Esophagus squamous epithelium (tissue), 5 donors: ENCODE measurements at regions not wholly inside any gene's neighbourhood (a gene's known extent, or its start where the extent isn't known, plus 50 kb on each side); places are given as distances from the start of the nearest gene placed in this dataset.

Source experiments
- DNase-seq: peaks from one replicate; lab custom pipeline; 2025; lab: John Stamatoyannopoulos, UW
- H3K27ac ChIP-seq, 4 donors: fragments of 200-600 bp; sonication (generic); one replicate each; pipeline ENCODE4 v1.5.1; 2016 to 2019; ENCODE audit warnings: mild to moderate bottlenecking in 1 of 4
- H3K27me3 ChIP-seq, 4 donors: fragments of 200-600 bp; sonication (generic); 1 replicate in 3 of 4; 2 replicates in 1 of 4; pipeline versions ENCODE4 v1.5.1 to v1.6.0; 2017 to 2021; ENCODE audit warnings: antibody characterized with exemption in 1 of 4
- H3K36me3 ChIP-seq, 3 donors: fragments of 200-600 bp; sonication (generic); one replicate each; pipeline ENCODE4 v1.5.1; 2016 to 2019
- H3K4me1 ChIP-seq, 3 donors: fragments of 200-600 bp; sonication (generic); one replicate each; pipeline ENCODE4 v1.5.1; 2017 to 2019
- H3K4me3 ChIP-seq, 4 donors: fragments of 200-600 bp; sonication (generic); 1 replicate in 3 of 4; 2 replicates in 1 of 4; pipeline ENCODE4 v1.5.1; 2016 to 2019; ENCODE audit warnings: mild to moderate bottlenecking in 2 of 4, moderate library complexity in 1 of 4
- H3K9me3 ChIP-seq, 3 donors: fragments of 200-600 bp; sonication (generic); one replicate each; pipeline ENCODE4 v1.5.1; 2016 to 2019
- CTCF ChIP-seq, 6 experiments: fragments of 450-650 bp in 4 of 6; fragments of 200-600 bp in 2 of 6; sonication (generic) in 2 of 6; IDR thresholded peaks; one replicate each; pipeline ENCODE4 v1.5.1; 2016 to 2019; ENCODE audit warnings: antibody characterized with exemption in 6 of 6, mild to moderate bottlenecking in 4 of 6, moderate library complexity in 4 of 6
- POLR2A ChIP-seq, 4 donors: fragments of 450-650 bp; IDR thresholded peaks; one replicate each; pipeline ENCODE4 v1.6.1; 2017; ENCODE audit warnings: antibody characterized with exemption in 4 of 4, mild to moderate bottlenecking in 4 of 4, moderate library complexity in 3 of 4
- WGBS, 2 donors: methylation state at CpG; one replicate each; pipeline ENCODE4 v1.1.5; 2018; 5-methylcytosine and 5-hydroxymethylcytosine counted together
- intact Hi-C: fragments of 100-400 bp; cut with DNase I; formaldehyde crosslinking; loops from one replicate; pipeline ENCODE4 v1.15.0; 2022
- donor health status: DM: yes; HTN: yes; CAD: no.

GRCh38 chr18:75879196-75879595, 451.7 kb upstream of the SMIM21 start:
- no peak for DNase-seq
- H3K36me3 ChIP-seq, result no peaks in the 10 kb centered on the region
- H3K4me3 ChIP-seq, result no peak overlapping the region
- H3K9me3 ChIP-seq, result peaks cover 0 to 5% (median 0%) of the 10 kb centered on the region in 3 donors
- H3K27me3 ChIP-seq, result no peaks in the 10 kb centered on the region
- WGBS, 2 donors, result 37 to 71% methylated on average over 3 of the region's 3 CpGs
- peaks cover 0 to 20% (median 8%) of the 10 kb centered on the region in 3 donors for H3K4me1 ChIP-seq
- intact Hi-C loops, result no loop called here
- H3K27ac ChIP-seq, result no peak overlapping the region
- TF ChIP-seq CTCF (IDR thresholded peaks at IDR 0.05), result no peak
- no peak for TF ChIP-seq POLR2A (IDR thresholded peaks at IDR 0.05)

GRCh38 chr18:75875559-75875958, 448.1 kb upstream of the SMIM21 start:
- Histone ChIP-seq H3K4me1 (peaks cover 0 to 14% (median 1%) of the 10 kb centered on the region in 3 donors), H3K27ac (no peak overlapping the region), H3K9me3 (peaks cover 0 to 5% (median 0%) of the 10 kb centered on the region in 3 donors), H3K36me3 (no peaks in the 10 kb centered on the region), H3K4me3 (no peak overlapping the region), H3K27me3 (no peaks in the 10 kb centered on the region)
- 70 to 75% methylated on average over 8 to 10 of the region's 10 CpGs for WGBS, 2 donors
- TF ChIP-seq POLR2A (IDR thresholded peaks at IDR 0.05) (no peak), CTCF (IDR thresholded peaks at IDR 0.05) (no peak)
- no peak for DNase-seq
- intact Hi-C loops, result no loop called here

GRCh38 chr18:75874401-75875089, 447.0 kb upstream of the SMIM21 start:
- intact Hi-C loops, result no loop called here
- TF ChIP-seq POLR2A (IDR thresholded peaks at IDR 0.05) (no peak), CTCF (IDR thresholded peaks at IDR 0.05) (no peak)

GRCh38 chr18:75871596-75871995, 444.1 kb upstream of the SMIM21 start:
- Histone ChIP-seq H3K27ac (no peak overlapping the region), H3K36me3 (no peaks in the 10 kb centered on the region), H3K9me3 (no peaks in the 10 kb centered on the region), H3K27me3 (no peaks in the 10 kb centered on the region), H3K4me1 (peaks cover 0 to 8% (median 0%) of the 10 kb centered on the region in 3 donors), H3K4me3 (no peak overlapping the region)
- intact Hi-C loops, result no loop called here
- DNase-seq, result no peak
- WGBS, 2 donors, result 68 to 70% methylated on average over 3 of the region's 3 CpGs
- TF ChIP-seq CTCF (IDR thresholded peaks at IDR 0.05) (no peak), POLR2A (IDR thresholded peaks at IDR 0.05) (no peak)

More at GRCh38 chr18:75874401-75875089, 447.0 kb upstream of the SMIM21 start:
- peaks cover 0 to 8% (median 0%) of the 10 kb centered on the region in 3 donors for H3K4me1 ChIP-seq
- no peak for DNase-seq
- 19 to 31% methylated on average over 11 of the region's 11 CpGs for WGBS, 2 donors
- H3K9me3 ChIP-seq, result peaks cover 0 to 5% (median 0%) of the 10 kb centered on the region in 3 donors
- H3K4me3 ChIP-seq, result no peak overlapping the region
- no peak overlapping the region for H3K27ac ChIP-seq
- no peaks in the 10 kb centered on the region for H3K36me3 ChIP-seq
- H3K27me3 ChIP-seq, result no peaks in the 10 kb centered on the region

GRCh38 chr18:75869162-75869561, 441.7 kb upstream of the SMIM21 start:
- no peaks in the 10 kb centered on the region for H3K9me3 ChIP-seq
- intact Hi-C loops, result no loop called here
- WGBS, 2 donors, result 30 to 39% methylated on average over 1 of the region's 1 CpG
- no peak overlapping the region for H3K4me3 ChIP-seq
- DNase-seq, result no peak
- TF ChIP-seq CTCF (IDR thresholded peaks at IDR 0.05), result no peak
- no peak for TF ChIP-seq POLR2A (IDR thresholded peaks at IDR 0.05)
- H3K4me1 ChIP-seq, result peaks cover 0 to 2% (median 0%) of the 10 kb centered on the region in 3 donors
- no peaks in the 10 kb centered on the region for H3K36me3 ChIP-seq
- no peaks in the 10 kb centered on the region for H3K27me3 ChIP-seq
- no peak overlapping the region for H3K27ac ChIP-seq
